B cell (primary cell): ENCODE measurements at regions not wholly inside any gene's neighbourhood (a gene's known extent, or its start where the extent isn't known, plus 50 kb on each side); places are given as distances from the start of the nearest gene placed in this dataset.

Source experiments
- ATAC-seq: fragments of 200-7000 bp; cut with Tn5 transposase; one replicate; pipeline ENCODE4 v1.10.0; 2021; ENCODE audit warnings: low read depth, mild to moderate bottlenecking, moderate number of reproducible peaks, moderate library complexity
- CTCF ChIA-PET: fragments of 350-600 bp; sonication (Branson Sonifier 250); formaldehyde crosslinking; loops from one replicate; lab custom pipeline; 2021; ENCODE audit warnings: antibody characterized with exemption, inconsistent platforms; lab: Charles Lee
- POLR2A ChIA-PET: fragments of 350-600 bp; sonication (Branson Sonifier 250); formaldehyde crosslinking; loops from one replicate; lab custom pipeline; 2021; ENCODE audit warnings: antibody characterized with exemption; lab: Charles Lee
- DNase-seq: peaks from one replicate; pipeline ENCODE4 v3.0.0; 2013
- H2AFZ ChIP-seq: 2 replicates; pipeline ENCODE4 v1.6.1; 2012; ENCODE audit warnings: mild to moderate bottlenecking, low read depth, low read length; ENCODE audit not compliant: insufficient read depth, poor library complexity, severe bottlenecking
- H3K27ac ChIP-seq, 2 donors: 1 replicate in 1 of 2; 2 replicates in 1 of 2; pipeline ENCODE4 v1.5.1; 2012 to 2013; ENCODE audit warnings: low read length in 2 of 2, mild to moderate bottlenecking in 2 of 2, moderate library complexity in 1 of 2
- H3K27me3 ChIP-seq, 4 experiments: fragments of 200-600 bp in 1 of 4; sonication (generic) in 1 of 4; replicated peaks in 1 of 4; 1 replicate in 2 of 4; 2 replicates in 2 of 4; pipeline versions ENCODE4 v1.6.1 to v1.7.0; 2013 to 2016; ENCODE audit warnings: low read length in 3 of 4, mild to moderate bottlenecking in 2 of 4, mixed read lengths in 1 of 4, moderate library complexity in 1 of 4; ENCODE audit not compliant: insufficient read depth in 4 of 4, control insufficient read depth in 3 of 4; ENCODE audit errors: control extremely low read depth in 1 of 4
- H3K36me3 ChIP-seq, 2 experiments: replicated peaks in 1 of 2; 1 replicate in 1 of 2; 2 replicates in 1 of 2; pipeline versions ENCODE4 v1.6.1 to v1.7.1; 2013; ENCODE audit warnings: low read length in 1 of 2; ENCODE audit not compliant: insufficient read depth in 2 of 2, control insufficient read depth in 1 of 2; ENCODE audit errors: control extremely low read depth in 1 of 2, extremely low read depth in 1 of 2
- H3K4me1 ChIP-seq, 2 donors: fragments of 200-600 bp in 1 of 2; sonication (generic) in 1 of 2; 1 replicate in 1 of 2; 2 replicates in 1 of 2; pipeline versions ENCODE4 v1.5.1 to v1.6.1; 2013 to 2017; ENCODE audit warnings: low read length in 2 of 2; ENCODE audit not compliant: control insufficient read depth in 2 of 2, insufficient read depth in 2 of 2
- H3K4me2 ChIP-seq: replicated peaks from 2 replicates; pipeline ENCODE3; 2012; ENCODE audit warnings: mild to moderate bottlenecking, low read depth, low read length; ENCODE audit not compliant: poor library complexity, severe bottlenecking
- H3K4me3 ChIP-seq, 5 experiments: fragments of 200-600 bp in 1 of 5; sonication (generic) in 1 of 5; 1 replicate in 3 of 5; 2 replicates in 2 of 5; pipeline versions ENCODE4 v1.5.1 to v1.7.0; 2011 to 2016; ENCODE audit warnings: low read length in 4 of 5, mild to moderate bottlenecking in 4 of 5, low read depth in 2 of 5, control low read depth in 1 of 5, moderate library complexity in 1 of 5; ENCODE audit not compliant: insufficient read depth in 1 of 5; ENCODE audit errors: control extremely low read depth in 1 of 5, extremely low read depth in 1 of 5
- H3K79me2 ChIP-seq: fragments of 200-600 bp; sonication (generic); one replicate; pipeline ENCODE4 v1.6.0; 2016; ENCODE audit warnings: low read length; ENCODE audit not compliant: control insufficient read depth, insufficient read depth
- H3K9ac ChIP-seq: fragments of 200-600 bp; sonication (generic); 2 replicates; pipeline ENCODE4 v1.6.1; 2017; ENCODE audit warnings: mild to moderate bottlenecking, low read length, moderate library complexity
- H3K9me3 ChIP-seq, 3 donors: one replicate each; pipeline versions ENCODE4 v1.6.1 to v1.7.1; 2013; ENCODE audit warnings: low read length in 2 of 3; ENCODE audit not compliant: control insufficient read depth in 2 of 3, insufficient read depth in 1 of 3; ENCODE audit errors: control extremely low read depth in 1 of 3
- H4K20me1 ChIP-seq: 2 replicates; pipeline ENCODE4 v1.6.0; 2012; ENCODE audit warnings: mild to moderate bottlenecking, low read length; ENCODE audit not compliant: insufficient read depth, control insufficient read depth, poor library complexity, severe bottlenecking
- H3K27ac Mint-ChIP-seq: one replicate; pipeline ENCODE4 v1.8.0; 2021; ENCODE audit warnings: mixed read lengths
- H3K27me3 Mint-ChIP-seq: one replicate; pipeline ENCODE4 v1.8.0; 2021; ENCODE audit warnings: mixed read lengths
- H3K4me1 Mint-ChIP-seq: one replicate; pipeline ENCODE4 v1.8.0; 2021; ENCODE audit warnings: mixed read lengths
- H3K4me3 Mint-ChIP-seq: one replicate; pipeline ENCODE4 v1.8.0; 2021; ENCODE audit warnings: mixed read lengths
- H3K9me3 Mint-ChIP-seq: one replicate; pipeline ENCODE4 v1.8.0; 2022; ENCODE audit warnings: mixed read lengths; ENCODE audit not compliant: insufficient read depth
- CTCF ChIP-seq: fragments of 200-600 bp; IDR thresholded peaks from one replicate; pipeline ENCODE4 v1.8.0; 2022; ENCODE audit warnings: antibody characterized with exemption, mild to moderate bottlenecking
- EZH2 ChIP-seq: IDR thresholded peaks from 2 replicates; pipeline ENCODE4 v1.6.1; 2012; ENCODE audit warnings: borderline replicate concordance, low read depth, mild to moderate bottlenecking, moderate library complexity, low read length; ENCODE audit not compliant: insufficient read depth, poor library complexity, severe bottlenecking
- WGBS: methylation state at CpG from one replicate; pipeline ENCODE4 v1.1.5; 2013; ENCODE audit warnings: missing lambda C conversion rate; ENCODE audit not compliant: insufficient coverage; 5-methylcytosine and 5-hydroxymethylcytosine counted together
- intact Hi-C: fragments of 100-400 bp; cut with micrococcal nuclease; formaldehyde crosslinking; loops from one replicate; pipeline ENCODE4 v1.10.0; 2022

GRCh38 chr7:55629051-55629677 is 56.9 kb upstream of the VOPP1 start:
- intact Hi-C loops, result no loop called here
- H3K9me3 Mint-ChIP-seq, result no peaks in the 10 kb centered on the region
- WGBS, result 0% methylated on average over 1 of the region's 2 CpGs
- H4K20me1 ChIP-seq, result no peaks in the 10 kb centered on the region
- no peak overlapping the region for H3K4me3 ChIP-seq
- CTCF ChIA-PET, result no interaction called here
- no peaks in the 10 kb centered on the region for H3K36me3 ChIP-seq
- H3K4me1 ChIP-seq, result no peaks in the 10 kb centered on the region
- H3K9me3 ChIP-seq, result peaks cover 0 to 13% (median 5%) of the 10 kb centered on the region in 3 donors
- H3K79me2 ChIP-seq, result no peaks in the 10 kb centered on the region
- POLR2A ChIA-PET, result no interaction called here
- H3K27ac ChIP-seq, result no peak overlapping the region
- no peak overlapping the region for H2AFZ ChIP-seq
- H3K27me3 ChIP-seq, result no peaks in the 10 kb centered on the region
- no peak for ATAC-seq
- H3K9ac ChIP-seq, result no peak overlapping the region
- no peak overlapping the region for H3K27ac Mint-ChIP-seq
- TF ChIP-seq CTCF (no peak), EZH2 (no peak)
- H3K27me3 Mint-ChIP-seq, result peaks cover 3% of the 10 kb centered on the region
- peaks cover 6% of the 10 kb centered on the region for H3K4me1 Mint-ChIP-seq
- no peak overlapping the region for H3K4me2 ChIP-seq
- no peak for DNase-seq
- no peak overlapping the region for H3K4me3 Mint-ChIP-seq

- DNase-seq (no peak), ATAC-seq (no peak)
- Mint-ChIP-seq H3K27me3 (peaks cover 7% of the 10 kb centered on the region), H3K27ac (no peak overlapping the region), H3K4me1 (peaks cover 6% of the 10 kb centered on the region), H3K4me3 (no peak overlapping the region), H3K9me3 (peaks cover 3% of the 10 kb centered on the region)
- Histone ChIP-seq H3K27ac (no peak overlapping the region), H3K9me3 (peaks cover 0 to 13% (median 5%) of the 10 kb centered on the region in 3 donors), H3K4me3 (no peak overlapping the region), H3K79me2 (no peaks in the 10 kb centered on the region), H3K36me3 (no peaks in the 10 kb centered on the region), H4K20me1 (no peaks in the 10 kb centered on the region), H3K4me1 (no peaks in the 10 kb centered on the region), H2AFZ (no peak overlapping the region), H3K27me3 (peaks cover 0 to 2% (median 0%) of the 10 kb centered on the region in 4 experiments), H3K9ac (no peak overlapping the region), H3K4me2 (no peak overlapping the region)
- CTCF ChIA-PET, result no interaction called here
- no peak for TF ChIP-seq EZH2
- TF ChIP-seq CTCF, result no peak
- POLR2A ChIA-PET, result no interaction called here
- WGBS, result 69% methylated on average over 1 of the region's 3 CpGs
- intact Hi-C loops, result no loop called here
These were observed 52.5 kb upstream of the VOPP1 start for GRCh38 chr7:55624813-55625212.
